ENCODE measurements at regions not wholly inside any gene's neighbourhood (a gene's known extent, or its start where the extent isn't known, plus 50 kb on each side); places are given as distances from the start of the nearest gene placed in this dataset.

- intact Hi-C loops (cut with DNase I): no loop called here
- DNase-seq (ENCODE audit: low spot score): no peak
These were observed 595.6 kb upstream of the PKN2 start for GRCh38 chr1:88088481-88088880.

GRCh38 chr1:88089961-88090360 is 594.1 kb upstream of the PKN2 start:
- DNase-seq (ENCODE audit: low spot score): no peak
- intact Hi-C loops (cut with DNase I): no loop called here

- intact Hi-C loops (cut with DNase I): no loop called here
- no peak for DNase-seq (ENCODE audit: low spot score)
These were observed 585.2 kb upstream of the PKN2 start for GRCh38 chr1:88098881-88099280.

- no peak for DNase-seq (ENCODE audit: low spot score)
- intact Hi-C loops (cut with DNase I): no loop called here
These were observed 583.0 kb upstream of the PKN2 start for GRCh38 chr1:88101041-88101440.

- intact Hi-C loops (cut with DNase I): no loop called here
- no peak for DNase-seq (ENCODE audit: low spot score)
These were observed 579.8 kb upstream of the PKN2 start for GRCh38 chr1:88104236-88104635.

GRCh38 chr1:88104886-88105285 is 579.2 kb upstream of the PKN2 start:
- intact Hi-C loops (cut with DNase I): no loop called here
- no peak for DNase-seq (ENCODE audit: low spot score)

GRCh38 chr1:88111816-88112215 is 572.3 kb upstream of the PKN2 start:
- intact Hi-C loops (cut with DNase I): no loop called here
- DNase-seq (ENCODE audit: low spot score): no peak

- DNase-seq (ENCODE audit: low spot score): no peak
- intact Hi-C loops (cut with DNase I): no loop called here
These were observed 566.5 kb upstream of the PKN2 start for GRCh38 chr1:88117597-88117996.

GRCh38 chr1:88118176-88118845 is 565.8 kb upstream of the PKN2 start:
- intact Hi-C loops (cut with DNase I): no loop called here
- no peak for DNase-seq (ENCODE audit: low spot score)

GRCh38 chr1:88124614-88125013 is 559.5 kb upstream of the PKN2 start:
- intact Hi-C loops (cut with DNase I): no loop called here
- DNase-seq (ENCODE audit: low spot score): no peak

- DNase-seq (ENCODE audit: low spot score): no peak
- intact Hi-C loops (cut with DNase I): no loop called here
These were observed 557.6 kb upstream of the PKN2 start for GRCh38 chr1:88126467-88126866.

- DNase-seq (ENCODE audit: low spot score): no peak
- intact Hi-C loops (cut with DNase I): no loop called here
These were observed 550.1 kb upstream of the PKN2 start for GRCh38 chr1:88133991-88134390.

GRCh38 chr1:88134983-88135921 is 548.8 kb upstream of the PKN2 start:
- DNase-seq (ENCODE audit: low spot score): no peak
- intact Hi-C loops (cut with DNase I): no loop called here

- DNase-seq (ENCODE audit: low spot score): no peak
- intact Hi-C loops (cut with DNase I): no loop called here
These were observed 544.4 kb upstream of the PKN2 start for GRCh38 chr1:88139633-88140032.

- DNase-seq (ENCODE audit: low spot score): no peak
- intact Hi-C loops (cut with DNase I): no loop called here
These were observed 543.7 kb upstream of the PKN2 start for GRCh38 chr1:88140325-88140724.

- intact Hi-C loops (cut with DNase I): no loop called here
- no peak for DNase-seq (ENCODE audit: low spot score)
These were observed 542.5 kb upstream of the PKN2 start for GRCh38 chr1:88141499-88142074.

- no peak for DNase-seq (ENCODE audit: low spot score)
- intact Hi-C loops (cut with DNase I): no loop called here
These were observed 538.3 kb upstream of the PKN2 start for GRCh38 chr1:88145752-88146151.

GRCh38 chr1:88149686-88150085 is 534.4 kb upstream of the PKN2 start:
- no peak for DNase-seq (ENCODE audit: low spot score)
- intact Hi-C loops (cut with DNase I): no loop called here

GRCh38 chr1:88150330-88150729 is 533.7 kb upstream of the PKN2 start:
- DNase-seq (ENCODE audit: low spot score): no peak
- intact Hi-C loops (cut with DNase I): no loop called here

GRCh38 chr1:88163187-88163586 is 520.9 kb upstream of the PKN2 start:
- intact Hi-C loops (cut with DNase I): no loop called here
- DNase-seq (ENCODE audit: low spot score): no peak

- intact Hi-C loops (cut with DNase I): no loop called here
- no peak for DNase-seq (ENCODE audit: low spot score)
These were observed 515.9 kb upstream of the PKN2 start for GRCh38 chr1:88168126-88168525.
